Right atrium auricular region (tissue), 2 donors: ENCODE measurements at regions not wholly inside any gene's neighbourhood (a gene's known extent, or its start where the extent isn't known, plus 50 kb on each side); places are given as distances from the start of the nearest gene placed in this dataset.

Experiments
- DNase-seq: peaks from one replicate; pipeline ENCODE4 v3.0.0-alpha.2; 2019; ENCODE audit warnings: low spot score
- H3K27ac ChIP-seq, 2 donors: fragments of 200-600 bp; sonication (generic); 1 replicate in 1 of 2; 2 replicates in 1 of 2; pipeline ENCODE4 v1.5.1; 2016 to 2019
- H3K27me3 ChIP-seq, 2 donors: fragments of 200-600 bp; sonication (generic); one replicate each; pipeline versions ENCODE4 v1.5.1 to v1.6.0; 2017 to 2019
- H3K36me3 ChIP-seq: fragments of 200-600 bp; sonication (generic); one replicate; pipeline ENCODE4 v1.5.1; 2016
- H3K4me1 ChIP-seq, 2 donors: fragments of 200-600 bp; sonication (generic); one replicate each; pipeline versions ENCODE4 v1.5.1 to v1.6.0; 2017 to 2019
- H3K4me3 ChIP-seq, 2 donors: fragments of 200-600 bp; sonication (generic); 1 replicate in 1 of 2; 2 replicates in 1 of 2; pipeline ENCODE4 v1.5.1; 2017 to 2019; ENCODE audit warnings: mild to moderate bottlenecking in 1 of 2, moderate library complexity in 1 of 2
- H3K9me3 ChIP-seq, 2 donors: fragments of 200-600 bp; sonication (generic); one replicate each; pipeline ENCODE4 v1.5.1; 2019
- CTCF ChIP-seq, 2 donors: fragments of 200-600 bp; sonication (generic); IDR thresholded peaks; one replicate each; pipeline ENCODE4 v1.5.1; 2019; ENCODE audit warnings: antibody characterized with exemption in 2 of 2

DNA sequence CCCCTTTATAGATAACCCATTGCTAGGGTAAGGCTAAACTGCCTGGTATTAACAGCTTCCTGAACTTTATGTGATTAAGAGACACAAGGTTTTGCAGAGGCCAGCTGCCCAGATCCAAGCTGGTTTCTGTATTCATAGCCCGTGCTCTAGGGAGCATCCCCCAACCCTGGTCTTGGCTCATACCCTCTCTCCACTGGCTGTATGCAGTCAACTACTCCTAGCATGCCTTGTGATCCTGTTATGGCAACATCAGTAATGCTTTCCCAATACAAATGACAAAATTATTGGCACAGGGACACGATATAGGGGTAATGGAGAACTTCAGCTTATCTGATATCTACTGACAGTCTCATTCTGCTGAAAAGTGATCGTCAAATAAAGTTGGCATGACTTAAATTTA lies 202.8 kb upstream of the MKLN1 start:
- no peak overlapping the region for H3K27ac ChIP-seq
- H3K27me3 ChIP-seq, result no peaks in the 10 kb centered on the region
- DNase-seq, result no peak
- no peaks in the 10 kb centered on the region for H3K36me3 ChIP-seq
- TF ChIP-seq CTCF (IDR thresholded peaks at IDR 0.05), result no peak
- H3K4me1 ChIP-seq, result no peaks in the 10 kb centered on the region
- H3K4me3 ChIP-seq, result no peak overlapping the region
- no peaks in the 10 kb centered on the region for H3K9me3 ChIP-seq

GRCh38 chr7:131130324-131130723 lies 197.4 kb upstream of the MKLN1 start:
- no peak for DNase-seq
- H3K36me3 ChIP-seq, result no peaks in the 10 kb centered on the region
- no peak overlapping the region for H3K4me3 ChIP-seq
- H3K4me1 ChIP-seq, result no peaks in the 10 kb centered on the region
- H3K9me3 ChIP-seq, result no peaks in the 10 kb centered on the region
- no peak for TF ChIP-seq CTCF (IDR thresholded peaks at IDR 0.05)
- H3K27me3 ChIP-seq, result no peaks in the 10 kb centered on the region
- no peak overlapping the region for H3K27ac ChIP-seq

- no peak overlapping the region for H3K27ac ChIP-seq
- H3K4me3 ChIP-seq, result no peak overlapping the region
- DNase-seq, result no peak
- TF ChIP-seq CTCF (IDR thresholded peaks at IDR 0.05), result no peak
- H3K36me3 ChIP-seq, result no peaks in the 10 kb centered on the region
- no peaks in the 10 kb centered on the region for H3K4me1 ChIP-seq
- H3K9me3 ChIP-seq, result no peaks in the 10 kb centered on the region
- no peaks in the 10 kb centered on the region for H3K27me3 ChIP-seq
These were observed 196.5 kb upstream of the MKLN1 start for GRCh38 chr7:131131012-131131745.

DNA sequence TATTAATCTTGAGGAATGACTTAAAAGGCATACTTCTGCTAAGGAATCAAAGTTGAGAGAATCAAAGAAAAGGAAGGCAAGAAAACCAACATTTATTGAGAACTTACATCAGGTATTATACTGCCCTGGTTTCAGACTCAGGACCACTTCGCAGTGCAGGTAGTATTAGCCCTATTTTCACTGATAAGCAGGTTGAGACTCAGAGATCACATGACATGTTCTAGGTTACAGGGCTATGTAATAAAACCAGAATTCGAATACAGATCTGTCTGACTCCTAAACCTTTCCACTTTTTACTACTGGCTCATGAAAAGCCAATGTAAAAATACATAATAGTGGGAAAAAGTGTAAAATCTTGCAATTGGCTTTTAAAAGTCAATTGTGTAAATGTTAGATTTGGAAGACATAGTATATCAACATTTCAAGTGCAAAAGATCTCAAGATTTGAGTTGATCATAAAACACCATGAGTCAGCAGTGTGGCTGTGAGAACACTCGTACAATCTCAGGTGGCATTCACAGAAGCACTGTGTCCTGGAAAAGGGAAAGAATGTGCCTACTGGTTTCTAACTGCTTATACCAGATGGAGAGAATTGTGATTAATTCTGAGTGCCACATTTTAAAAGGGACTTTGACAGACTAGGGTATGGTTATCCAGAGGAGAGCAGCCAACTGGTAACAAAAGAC lies 195.8 kb upstream of the MKLN1 start:
- no peak for DNase-seq
- Histone ChIP-seq H3K4me3 (no peak overlapping the region), H3K36me3 (no peaks in the 10 kb centered on the region), H3K27ac (no peak overlapping the region), H3K9me3 (no peaks in the 10 kb centered on the region), H3K27me3 (no peaks in the 10 kb centered on the region), H3K4me1 (no peaks in the 10 kb centered on the region)
- no peak for TF ChIP-seq CTCF (IDR thresholded peaks at IDR 0.05)

DNA sequence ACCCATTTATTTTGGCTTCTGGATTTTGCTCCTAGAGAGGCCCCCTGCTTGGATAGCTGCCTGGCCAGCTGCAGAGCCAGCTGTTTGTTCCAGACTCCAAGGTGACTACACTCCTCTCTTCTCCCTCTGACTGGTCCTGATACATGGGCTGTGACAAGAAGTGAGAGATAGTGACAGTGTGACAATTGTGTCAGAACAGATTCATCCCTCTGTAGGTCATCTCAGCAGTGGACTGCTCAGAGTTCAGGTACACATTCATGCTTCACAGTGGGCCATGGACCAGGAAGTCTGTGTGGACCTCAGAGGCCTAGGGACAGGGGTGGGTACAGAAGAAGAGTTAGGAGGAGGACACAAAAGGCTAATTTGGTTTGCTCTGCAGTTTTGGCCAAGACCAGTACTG lies 188.2 kb upstream of the MKLN1 start:
- Histone ChIP-seq H3K4me1 (no peaks in the 10 kb centered on the region), H3K4me3 (no peak overlapping the region), H3K27ac (no peak overlapping the region), H3K27me3 (no peaks in the 10 kb centered on the region), H3K9me3 (no peaks in the 10 kb centered on the region), H3K36me3 (no peaks in the 10 kb centered on the region)
- DNase-seq, result no peak
- no peak for TF ChIP-seq CTCF (IDR thresholded peaks at IDR 0.05)
